K562 (cell line): ENCODE measurements at regions not wholly inside any gene's neighbourhood (a gene's known extent, or its start where the extent isn't known, plus 50 kb on each side); places are given as distances from the start of the nearest gene placed in this dataset.

Source experiments
- CBFA2T2 ChIP-seq: fragments of 450-650 bp; conservative IDR thresholded peaks from 2 replicates; pipeline ENCODE4 v1.6.1; 2017; ENCODE audit warnings: mild to moderate bottlenecking
- CBX1 ChIP-seq: sonication (generic); IDR thresholded peaks from 2 replicates; pipeline ENCODE4 v1.6.1; 2016; ENCODE audit warnings: antibody characterized with exemption, low read depth, mild to moderate bottlenecking
- CEBPB ChIP-seq: fragments of 450-650 bp; IDR thresholded peaks from 2 replicates; pipeline ENCODE4 v1.6.1; 2016; ENCODE audit warnings: missing genetic modification characterization, missing compliant biosample characterization
- FOXO4 ChIP-seq: fragments of 450-650 bp; formaldehyde crosslinking; IDR thresholded peaks from 2 replicates; pipeline ENCODE4 v1.4.0; 2020; ENCODE audit warnings: mild to moderate bottlenecking, moderate library complexity
- GATAD2A ChIP-seq: fragments of 450-650 bp; IDR thresholded peaks from 2 replicates; pipeline ENCODE4 v1.6.1; 2017
- HMGN3 ChIP-seq: IDR thresholded peaks from 2 replicates; pipeline ENCODE4 v1.6.1; 2011; ENCODE audit warnings: borderline replicate concordance, low read depth, mild to moderate bottlenecking, mixed read lengths, low read length; ENCODE audit not compliant: insufficient read length; ENCODE audit errors: extremely low read depth
- LARP7 ChIP-seq: fragments of 450-650 bp; IDR thresholded peaks from 2 replicates; pipeline ENCODE4 v1.6.1; 2016
- LCOR ChIP-seq: sonication (generic); formaldehyde crosslinking; IDR thresholded peaks from 2 replicates; pipeline ENCODE4 v1.8.0; 2022; ENCODE audit warnings: mild to moderate bottlenecking, missing genetic modification reagents
- MAX ChIP-seq: sonication (generic); formaldehyde crosslinking; IDR thresholded peaks from 2 replicates; pipeline ENCODE4 v1.9.0; 2022; ENCODE audit warnings: mild to moderate bottlenecking, missing genetic modification reagents
- MXI1 ChIP-seq: IDR thresholded peaks from 2 replicates; pipeline ENCODE4 v1.6.1; 2011; ENCODE audit warnings: low read depth, mild to moderate bottlenecking, improper control_type of control experiment, low read length
- PHB2 ChIP-seq: fragments of 450-650 bp; IDR thresholded peaks from 2 replicates; pipeline ENCODE4 v1.6.1; 2017; ENCODE audit warnings: low read depth
- PHF21A ChIP-seq: fragments of 450-650 bp; IDR thresholded peaks from 2 replicates; pipeline ENCODE4 v1.6.1; 2017; ENCODE audit warnings: low read depth, borderline replicate concordance
- POLR3A ChIP-seq: IDR thresholded peaks from 2 replicates; pipeline ENCODE4 v1.6.1; 2011; ENCODE audit warnings: borderline replicate concordance, mild to moderate bottlenecking, moderate library complexity; ENCODE audit not compliant: insufficient read length, insufficient read depth; ENCODE audit errors: extremely low read depth
- RNF2 ChIP-seq: sonication (generic); IDR thresholded peaks from 2 replicates; pipeline ENCODE4 v1.6.1; 2016
- RUNX1 ChIP-seq: sonication (generic); IDR thresholded peaks from 2 replicates; pipeline ENCODE4 v1.6.1; 2016; ENCODE audit warnings: antibody characterized with exemption, low read depth
- SOX6 ChIP-seq: fragments of 450-650 bp; IDR thresholded peaks from 2 replicates; pipeline ENCODE4 v1.6.1; 2014; ENCODE audit warnings: mild to moderate bottlenecking
- SUPT5H ChIP-seq: fragments of 450-650 bp; IDR thresholded peaks from 2 replicates; pipeline ENCODE4 v1.6.1; 2016
- TCF7L2 ChIP-seq: fragments of 150-350 bp; IDR thresholded peaks from 2 replicates; pipeline ENCODE4 v1.6.1; 2016; ENCODE audit warnings: low read depth, mild to moderate bottlenecking, low read length, moderate library complexity
- TOE1 ChIP-seq, 2 experiments: fragments of 450-650 bp in 1 of 2; sonication (generic) in 1 of 2; formaldehyde crosslinking in 1 of 2; IDR thresholded peaks; 2 replicates each; pipeline versions ENCODE4 v1.7.1 to v1.8.0; 2016 to 2022; ENCODE audit warnings: borderline replicate concordance in 2 of 2, mild to moderate bottlenecking in 2 of 2, antibody characterized with exemption in 1 of 2, inconsistent platforms in 1 of 2, low read depth in 1 of 2, missing genetic modification reagents in 1 of 2, moderate library complexity in 1 of 2
- TSHZ1 ChIP-seq: fragments of 250-450 bp; sonication (Bioruptor Pico); IDR thresholded peaks from 2 replicates; pipeline ENCODE4 v1.4.0; 2020; ENCODE audit warnings: mild to moderate bottlenecking, moderate library complexity
- ZKSCAN1 ChIP-seq: fragments of 150-350 bp; IDR thresholded peaks from 2 replicates; pipeline ENCODE4 v1.6.1; 2016; ENCODE audit warnings: low read depth, low read length
- ZNF212 ChIP-seq: fragments of 450-650 bp; formaldehyde crosslinking; IDR thresholded peaks from 2 replicates; pipeline ENCODE4 v1.4.0; 2020; ENCODE audit warnings: mild to moderate bottlenecking
- ZNF239 ChIP-seq: fragments of 250-450 bp; sonication (Bioruptor Pico); IDR thresholded peaks from 2 replicates; pipeline ENCODE4 v1.4.0; 2020; ENCODE audit warnings: mild to moderate bottlenecking
- ZNF316 ChIP-seq: fragments of 450-650 bp; IDR thresholded peaks from 2 replicates; pipeline ENCODE4 v1.6.1; 2016
- ZNF589 ChIP-seq: fragments of 200-800 bp; sonication (Bioruptor generic); IDR thresholded peaks from 2 replicates; pipeline ENCODE4 v1.6.1; 2016; ENCODE audit warnings: low read depth, missing genetic modification characterization, missing compliant biosample characterization

GRCh38 chr6:47420394-47421371 lies 56.9 kb upstream of the CD2AP start (continued):
- TF ChIP-seq PHF21A (0 out of 2 replicates have a peak, but pooled peaks have one; percentile 12), FOXO4 (CRISPR knock-in tag) (no peak), MAX (CRISPR knock-in tag) (no peak), SUPT5H (no peak), LCOR (peak; percentile 85), ZKSCAN1 (no peak), HMGN3 (peak; percentile 63), ZNF589 (CRISPR knock-in tag) (peak; percentile 85), TCF7L2 (no peak), TSHZ1 (CRISPR knock-in tag) (no peak), SOX6 (peak; percentile 97), GATAD2A (peak; percentile 54; the same call in 1 of the 2 replicates), ZNF239 (CRISPR knock-in tag) (no peak), ZNF316 (peak; percentile 63), ZNF212 (CRISPR knock-in tag) (no peak), MXI1 (0 out of 2 replicates have a peak, but pooled peaks have one; percentile 45), CEBPB (peak; percentile 86), PHB2 (peak; percentile 87), POLR3A (no peak), CBX1 (no peak), CBFA2T2 (peak; percentile 99), RNF2 (peak; percentile 79; the same call in 1 of the 2 replicates), TOE1 (IDR thresholded peaks at IDR 0.05; ENCODE audit: borderline replicate concordance) (0 out of 2 replicates have a peak, but pooled peaks have one; percentile 43), TOE1 (CRISPR knock-in tag; IDR thresholded peaks at IDR 0.05; ENCODE audit: borderline replicate concordance, low read depth) (no peak), RUNX1 (no peak), LARP7 (peak; percentile 97)
